ENCODE measurements at regions not wholly inside any gene's neighbourhood (a gene's known extent, or its start where the extent isn't known, plus 50 kb on each side); places are given as distances from the start of the nearest gene placed in this dataset.

DNA sequence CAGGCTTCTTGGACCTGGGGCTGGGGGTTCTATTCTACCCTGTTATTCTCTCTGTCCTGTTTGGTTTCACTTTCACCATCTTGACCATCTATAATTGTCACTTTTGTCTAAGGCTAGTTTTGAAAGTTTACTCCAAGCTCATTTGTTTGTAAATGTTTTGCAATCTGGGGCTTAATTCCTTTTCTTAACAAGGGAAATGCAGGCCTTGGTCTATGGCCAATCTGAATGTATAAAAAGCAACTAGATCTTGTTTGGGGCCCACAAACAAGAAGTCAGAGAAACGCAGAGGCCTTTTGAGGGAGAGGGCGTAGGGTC is 86.3 kb upstream of the PREP start:
- no peaks in the 10 kb centered on the region for H3K4me1 ChIP-seq (ENCODE audit: insufficient read depth, low read length)
- in situ Hi-C loops (cut with HindIII; ENCODE audit: extremely low pct_ligation_motif_present, low pct_unique_long_range_greater_than_20kb), result loop anchor here (10.0 to 25.0 kb wide), 2 partner anchors 348 to 816 kb away; no protein-coding TSS in a partner anchor
- H3K36me3 ChIP-seq (replicated peaks in 1 of 2; ENCODE audit: control insufficient read depth in 1 of 2, insufficient read depth in 2 of 2, low read length in 2 of 2), result no peaks in the 10 kb centered on the region
- H3K27ac ChIP-seq (ENCODE audit: extremely low read length, insufficient read depth, low read length), result no peak overlapping the region
- DNase-seq (ENCODE audit: low spot score) (no peak), ATAC-seq (no peak), FAIRE-seq (no peak)
- POLR2A ChIA-PET, result no interaction called here
- no peak overlapping the region for H3K4me3 ChIP-seq (replicated peaks in 1 of 3; ENCODE audit: insufficient read depth in 1 of 3, low read depth in 2 of 3, low read length in 3 of 3)
- no TSS peak for BruUV-seq (replicated peaks)
- no peaks in the 10 kb centered on the region for H4K20me1 ChIP-seq (ENCODE audit: insufficient read depth, low read length)
- no peaks in the 10 kb centered on the region for H3K79me2 ChIP-seq (ENCODE audit: insufficient read depth, low read length)
- peak overlapping the region; percentile 49 for H3K4me2 ChIP-seq (ENCODE audit: low read depth, low read length)
- H3K9ac ChIP-seq (ENCODE audit: insufficient read depth, low read depth, low read length), result no peak overlapping the region
- intact Hi-C loops (cut with micrococcal nuclease; ENCODE audit: unreplicated experiment), result no loop called here
- H3K9me3 ChIP-seq (ENCODE audit: low read length), result no peaks in the 10 kb centered on the region
- no peaks in the 10 kb centered on the region for H3K27me3 ChIP-seq (ENCODE audit: control insufficient read depth in 1 of 2, insufficient read depth in 2 of 2, low read length in 2 of 2)
- TF ChIP-seq FOXK1 (CRISPR knock-in tag; IDR thresholded peaks at IDR 0.05; ENCODE audit: borderline replicate concordance, low read depth), result no peak
- peak overlapping the region; percentile 9 for H2AFZ ChIP-seq (ENCODE audit: low read length)
- CTCF ChIA-PET (ENCODE audit: low intra/inter-chr PET ratio, low total read pairs), result no interaction called here
- 2% methylated on average over 2 of the region's 2 CpGs for WGBS (ENCODE audit: low lambda C conversion rate)

- TF ChIP-seq ZFP90 (CRISPR knock-in tag; IDR thresholded peaks at IDR 0.05; ENCODE audit: borderline replicate concordance) (no peak), ZNF253 (CRISPR knock-in tag; IDR thresholded peaks at IDR 0.05; ENCODE audit: borderline replicate concordance) (no peak), ZBTB43 (CRISPR knock-in tag; conservative IDR thresholded peaks at IDR 0.05) (no peak), TCF7L2 (IDR thresholded peaks at IDR 0.05; ENCODE audit: low read depth, low read length) (no peak), ZNF280D (CRISPR knock-in tag; IDR thresholded peaks at IDR 0.05) (no peak), AGO1 (IDR thresholded peaks at IDR 0.05; ENCODE audit: low read depth, low read length, poor library complexity, severe bottlenecking) (no peak), ATF7-NPFF (CRISPR knock-in tag; IDR thresholded peaks at IDR 0.05; ENCODE audit: low read depth) (no peak), PREB (CRISPR knock-in tag; IDR thresholded peaks at IDR 0.05) (no peak), ZNF839 (CRISPR knock-in tag; IDR thresholded peaks at IDR 0.05; ENCODE audit: borderline replicate concordance) (no peak), ZNF292 (CRISPR knock-in tag; IDR thresholded peaks at IDR 0.05; ENCODE audit: borderline replicate concordance, low read depth) (no peak), ZNF713 (CRISPR knock-in tag; IDR thresholded peaks at IDR 0.05) (no peak)
- H3K4me3 ChIP-seq (replicated peaks in 1 of 3; ENCODE audit: insufficient read depth in 1 of 3, low read depth in 2 of 3, low read length in 3 of 3), result no peak overlapping the region
- WGBS (ENCODE audit: low lambda C conversion rate), result 32% methylated on average over 8 of the region's 8 CpGs
- no peak for ATAC-seq
- H3K9ac ChIP-seq (ENCODE audit: insufficient read depth, low read depth, low read length), result no peak overlapping the region
- no peaks in the 10 kb centered on the region for H4K20me1 ChIP-seq (ENCODE audit: insufficient read depth, low read length)
- BruUV-seq (replicated peaks), result no TSS peak
- ChIA-PET CTCF (ENCODE audit: low intra/inter-chr PET ratio, low total read pairs) (no interaction called here), POLR2A (no interaction called here)
- H3K4me2 ChIP-seq (ENCODE audit: low read depth, low read length), result peak overlapping the region; percentile 49
- no peaks in the 10 kb centered on the region for H3K4me1 ChIP-seq (ENCODE audit: insufficient read depth, low read length)
- no peak for FAIRE-seq
- peak overlapping the region; percentile 9 for H2AFZ ChIP-seq (ENCODE audit: low read length)
- no peaks in the 10 kb centered on the region for H3K9me3 ChIP-seq (ENCODE audit: low read length)
- H3K27ac ChIP-seq (ENCODE audit: extremely low read length, insufficient read depth, low read length), result no peak overlapping the region
- in situ Hi-C loops (cut with HindIII; ENCODE audit: extremely low pct_ligation_motif_present, low pct_unique_long_range_greater_than_20kb) (loop anchor here (10.0 to 25.0 kb wide), 2 partner anchors 349 to 816 kb away; no protein-coding TSS in a partner anchor), intact Hi-C loops (cut with micrococcal nuclease; ENCODE audit: unreplicated experiment) (no loop called here)
- H3K36me3 ChIP-seq (replicated peaks in 1 of 2; ENCODE audit: control insufficient read depth in 1 of 2, insufficient read depth in 2 of 2, low read length in 2 of 2), result no peaks in the 10 kb centered on the region
- H3K79me2 ChIP-seq (ENCODE audit: insufficient read depth, low read length), result no peaks in the 10 kb centered on the region
- DNase-seq (ENCODE audit: low spot score), result no peak
- H3K27me3 ChIP-seq (ENCODE audit: control insufficient read depth in 1 of 2, insufficient read depth in 2 of 2, low read length in 2 of 2), result no peaks in the 10 kb centered on the region
These were observed 85.8 kb upstream of the PREP start for GRCh38 chr6:105488516-105489215.
